A673 (cell line): ENCODE measurements at regions not wholly inside any gene's neighbourhood (a gene's known extent, or its start where the extent isn't known, plus 50 kb on each side); places are given as distances from the start of the nearest gene placed in this dataset.

Source experiments
- CTCF ChIP-seq: fragments of 300-800, 200-600 bp; sonication (generic); conservative IDR thresholded peaks from 2 replicates; pipeline ENCODE4 v1.5.1; 2017; ENCODE audit warnings: low read depth, mild to moderate bottlenecking, antibody characterized with exemption, low read length, moderate library complexity, mixed read lengths
- EZH2 ChIP-seq: fragments of 200-600 bp; sonication (generic); IDR thresholded peaks from 2 replicates; pipeline ENCODE4 v1.6.1; 2017; ENCODE audit warnings: borderline replicate concordance, low read depth, mild to moderate bottlenecking, mixed read lengths, antibody characterized with exemption, low read length; ENCODE audit not compliant: poor library complexity, severe bottlenecking

DNA sequence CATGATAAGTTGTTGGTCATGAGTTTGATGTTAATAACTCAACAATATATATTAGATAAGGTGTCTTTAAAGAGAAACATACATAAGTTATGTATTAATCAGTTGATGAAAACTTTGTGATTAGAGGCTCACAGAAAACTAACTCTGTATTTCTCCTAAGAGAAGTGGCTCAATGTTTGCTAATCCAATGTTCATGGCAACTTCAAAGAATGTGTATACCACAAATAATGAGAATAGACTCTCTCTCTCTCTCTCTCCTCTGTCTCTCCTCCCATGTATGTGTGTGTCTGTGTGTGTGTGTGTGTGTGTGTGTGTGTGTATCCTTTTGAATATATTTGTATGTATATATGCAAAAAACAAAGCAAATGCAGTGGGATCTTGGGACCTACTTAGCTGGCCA, 1304.9 kb downstream of the MRPL39 start:
- TF ChIP-seq CTCF, result no peak
- no peak for TF ChIP-seq EZH2
